D721Med (cell line): ENCODE measurements at regions not wholly inside any gene's neighbourhood (a gene's known extent, or its start where the extent isn't known, plus 50 kb on each side); places are given as distances from the start of the nearest gene placed in this dataset.

Source experiments
- DNase-seq: peaks from one replicate; pipeline ENCODE4 v3.0.0; 2011; ENCODE audit warnings: low spot score; ENCODE audit not compliant: insufficient read length
- FAIRE-seq: peaks from 2 replicates; lab custom pipeline; 2011; peaks lifted over from hg19 to GRCh38; lab: Jason Lieb, UNC
- CTCF ChIP-seq: IDR thresholded peaks from 2 replicates; pipeline ENCODE4 v1.5.1; 2012; ENCODE audit warnings: mild to moderate bottlenecking, control low read depth; ENCODE audit not compliant: insufficient read depth; ENCODE audit errors: missing control alignments

- TF ChIP-seq CTCF: no peak
- DNase-seq: no peak
- FAIRE-seq: no peak
Measured at GRCh38 chr11:70621241-70621640, 222.9 kb downstream of the CTTN start.

- DNase-seq: no peak
- no peak for TF ChIP-seq CTCF
- FAIRE-seq: no peak
Measured at GRCh38 chr11:70622091-70622490, 223.8 kb downstream of the CTTN start.

GRCh38 chr11:70623906-70624597 is 225.7 kb downstream of the CTTN start:
- no peak for TF ChIP-seq CTCF
- no peak for FAIRE-seq
- no peak for DNase-seq

- DNase-seq: no peak
Measured at GRCh38 chr11:70624598-70624993, 226.3 kb downstream of the CTTN start.

GRCh38 chr11:70625051-70625450 is 226.7 kb downstream of the CTTN start:
- no peak for TF ChIP-seq CTCF
- FAIRE-seq (no peak), DNase-seq (no peak)

More at GRCh38 chr11:70624598-70624993, 226.3 kb downstream of the CTTN start:
- no peak for TF ChIP-seq CTCF
- FAIRE-seq: no peak

- no peak for FAIRE-seq
- no peak for DNase-seq
- no peak for TF ChIP-seq CTCF
Measured at GRCh38 chr11:70625582-70626518, 227.5 kb downstream of the CTTN start.
